ENCODE measurements at regions not wholly inside any gene's neighbourhood (a gene's known extent, or its start where the extent isn't known, plus 50 kb on each side); places are given as distances from the start of the nearest gene placed in this dataset.

DNA sequence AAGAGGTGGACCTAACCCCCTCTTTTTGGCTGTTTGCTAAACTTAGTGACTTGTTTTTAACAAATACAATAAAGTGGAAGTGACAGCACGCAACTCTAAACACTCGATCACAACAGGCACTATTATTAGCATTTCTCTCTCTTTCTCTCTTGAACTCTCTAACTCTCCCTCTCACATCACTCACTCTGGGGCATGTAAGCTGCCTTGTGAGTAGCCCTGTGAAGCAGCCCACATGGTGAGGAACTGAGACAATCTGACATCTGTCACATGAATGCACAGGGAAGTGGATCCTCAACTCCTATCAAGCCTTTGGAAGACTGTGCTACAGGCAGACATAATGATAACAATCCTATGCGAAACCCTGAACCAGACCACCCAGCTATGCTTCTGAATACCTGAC, 609.0 kb upstream of the CNTN5 start (continued):
- no peak for TF ChIP-seq HNRNPH1 (optimal IDR thresholded peaks at IDR 0.05; ENCODE audit: low read depth, low read length)
- TF ChIP-seq, protein P1, sequence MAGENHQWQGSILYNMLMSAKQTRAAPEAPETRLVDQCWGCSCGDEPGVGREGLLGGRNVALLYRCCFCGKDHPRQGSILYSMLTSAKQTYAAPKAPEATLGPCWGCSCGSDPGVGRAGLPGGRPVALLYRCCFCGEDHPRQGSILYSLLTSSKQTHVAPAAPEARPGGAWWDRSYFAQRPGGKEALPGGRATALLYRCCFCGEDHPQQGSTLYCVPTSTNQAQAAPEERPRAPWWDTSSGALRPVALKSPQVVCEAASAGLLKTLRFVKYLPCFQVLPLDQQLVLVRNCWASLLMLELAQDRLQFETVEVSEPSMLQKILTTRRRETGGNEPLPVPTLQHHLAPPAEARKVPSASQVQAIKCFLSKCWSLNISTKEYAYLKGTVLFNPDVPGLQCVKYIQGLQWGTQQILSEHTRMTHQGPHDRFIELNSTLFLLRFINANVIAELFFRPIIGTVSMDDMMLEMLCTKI (IDR thresholded peaks at IDR 0.05; ENCODE audit: partially characterized antibody): no peak
- no peak for TF ChIP-seq TRIM28 (IDR thresholded peaks at IDR 0.05)

DNA sequence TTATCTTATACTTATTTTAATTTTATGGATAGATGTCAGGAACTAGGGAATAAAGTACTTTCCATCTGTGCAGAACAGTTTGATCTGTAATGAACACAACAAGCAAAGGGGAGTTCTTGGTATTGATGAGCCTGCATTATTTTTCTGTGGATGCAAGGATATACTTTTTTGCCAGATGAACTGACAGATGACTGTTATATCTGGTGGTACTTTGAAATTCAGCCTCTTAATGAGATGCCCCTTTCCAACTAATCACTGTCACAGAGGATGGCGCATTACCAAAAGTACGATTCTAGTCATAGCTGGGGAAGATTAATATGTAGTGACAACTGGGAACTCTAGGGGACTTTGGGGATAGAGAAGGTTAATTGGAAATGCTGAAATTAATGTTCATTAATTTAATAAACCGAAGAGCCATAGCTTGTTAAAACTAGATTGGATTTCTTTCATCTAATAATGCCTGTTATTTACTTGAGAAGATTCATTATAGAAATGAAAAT, 603.4 kb upstream of the CNTN5 start:
- intact Hi-C loops (cut with micrococcal nuclease): no loop called here
- Histone ChIP-seq H3K9me3 (replicated peaks; ENCODE audit: control insufficient read depth, insufficient read depth, low read depth, low read length) (peaks cover 2% of the 10 kb centered on the region; the same call in 1 of the 2 replicates), H3K27ac (ENCODE audit: extremely low read depth, low read depth, low read length) (no peak overlapping the region), H3K4me1 (replicated peaks in 1 of 2; ENCODE audit: control insufficient read depth in 2 of 2, insufficient read depth in 2 of 2, low read length in 2 of 2) (no peaks in the 10 kb centered on the region), H3K27me3 (ENCODE audit: control insufficient read depth in 2 of 2, insufficient read depth in 2 of 2, low read length in 2 of 2) (no peaks in the 10 kb centered on the region), H3K36me3 (ENCODE audit: control insufficient read depth, insufficient read depth, low read length) (no peaks in the 10 kb centered on the region), H3K4me2 (ENCODE audit: insufficient read depth, low read length) (no peak overlapping the region), H3K9me1 (ENCODE audit: control insufficient read depth, insufficient read depth, low read length) (no peaks in the 10 kb centered on the region), H2AFZ (ENCODE audit: low read depth, low read length) (no peak overlapping the region), H3K79me2 (ENCODE audit: control insufficient read depth, insufficient read depth, low read length) (no peaks in the 10 kb centered on the region), H3K9ac (ENCODE audit: insufficient read depth in 1 of 2, low read depth in 2 of 2, low read length in 2 of 2) (no peak overlapping the region), H3K4me3 (no peak overlapping the region), H4K20me1 (replicated peaks; ENCODE audit: control insufficient read depth, insufficient read depth, low read length) (no peaks in the 10 kb centered on the region)
- ChIA-PET CTCF (ENCODE audit: low intra/inter-chr PET ratio) (no interaction called here), POLR2A (no interaction called here)
- TF ChIP-seq, protein P2, sequence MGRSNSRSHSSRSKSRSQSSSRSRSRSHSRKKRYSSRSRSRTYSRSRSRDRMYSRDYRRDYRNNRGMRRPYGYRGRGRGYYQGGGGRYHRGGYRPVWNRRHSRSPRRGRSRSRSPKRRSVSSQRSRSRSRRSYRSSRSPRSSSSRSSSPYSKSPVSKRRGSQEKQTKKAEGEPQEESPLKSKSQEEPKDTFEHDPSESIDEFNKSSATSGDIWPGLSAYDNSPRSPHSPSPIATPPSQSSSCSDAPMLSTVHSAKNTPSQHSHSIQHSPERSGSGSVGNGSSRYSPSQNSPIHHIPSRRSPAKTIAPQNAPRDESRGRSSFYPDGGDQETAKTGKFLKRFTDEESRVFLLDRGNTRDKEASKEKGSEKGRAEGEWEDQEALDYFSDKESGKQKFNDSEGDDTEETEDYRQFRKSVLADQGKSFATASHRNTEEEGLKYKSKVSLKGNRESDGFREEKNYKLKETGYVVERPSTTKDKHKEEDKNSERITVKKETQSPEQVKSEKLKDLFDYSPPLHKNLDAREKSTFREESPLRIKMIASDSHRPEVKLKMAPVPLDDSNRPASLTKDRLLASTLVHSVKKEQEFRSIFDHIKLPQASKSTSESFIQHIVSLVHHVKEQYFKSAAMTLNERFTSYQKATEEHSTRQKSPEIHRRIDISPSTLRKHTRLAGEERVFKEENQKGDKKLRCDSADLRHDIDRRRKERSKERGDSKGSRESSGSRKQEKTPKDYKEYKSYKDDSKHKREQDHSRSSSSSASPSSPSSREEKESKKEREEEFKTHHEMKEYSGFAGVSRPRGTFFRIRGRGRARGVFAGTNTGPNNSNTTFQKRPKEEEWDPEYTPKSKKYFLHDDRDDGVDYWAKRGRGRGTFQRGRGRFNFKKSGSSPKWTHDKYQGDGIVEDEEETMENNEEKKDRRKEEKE (IDR thresholded peaks at IDR 0.05; ENCODE audit: borderline replicate concordance in 1 of 2, control insufficient read depth in 1 of 2, low read depth in 2 of 2, low read length in 1 of 2): no peak
- TF ChIP-seq ZNF324 (CRISPR knock-in tag; IDR thresholded peaks at IDR 0.05) (no peak), SNIP1 (IDR thresholded peaks at IDR 0.05; ENCODE audit: low read depth) (no peak), ZNF253 (CRISPR knock-in tag; conservative IDR thresholded peaks at IDR 0.05) (no peak), PHF8 (IDR thresholded peaks at IDR 0.05; ENCODE audit: borderline replicate concordance, low read length) (no peak), PHF20 (IDR thresholded peaks at IDR 0.05; ENCODE audit: partially characterized antibody) (no peak), PRPF4 (IDR thresholded peaks at IDR 0.05; ENCODE audit: insufficient read depth, low read depth, low read length, poor library complexity, severe bottlenecking) (no peak), TEAD4 (IDR thresholded peaks at IDR 0.05; ENCODE audit: low read length) (no peak), TEAD4 (CRISPR knock-in tag; IDR thresholded peaks at IDR 0.05; ENCODE audit: borderline replicate concordance) (no peak), ARHGAP35 (IDR thresholded peaks at IDR 0.05; ENCODE audit: partially characterized antibody) (no peak)
- TF ChIP-seq, protein P3, sequence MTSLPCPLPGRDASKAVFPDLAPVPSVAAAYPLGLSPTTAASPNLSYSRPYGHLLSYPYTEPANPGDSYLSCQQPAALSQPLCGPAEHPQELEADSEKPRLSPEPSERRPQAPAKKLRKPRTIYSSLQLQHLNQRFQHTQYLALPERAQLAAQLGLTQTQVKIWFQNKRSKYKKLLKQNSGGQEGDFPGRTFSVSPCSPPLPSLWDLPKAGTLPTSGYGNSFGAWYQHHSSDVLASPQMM (CRISPR knock-in tag; IDR thresholded peaks at IDR 0.05): no peak
- WGBS (ENCODE audit: insufficient coverage, low coverage, missing lambda C conversion rate): 36% methylated on average over 3 of the region's 3 CpGs
- ATAC-seq (no peak), FAIRE-seq (no peak), DNase-seq (ENCODE audit: extremely low read depth in 1 of 4, low spot score in 3 of 4) (no peak)
- in situ Hi-C loops (cut with MboI): no loop called here
- BruUV-seq (replicated peaks): no TSS peak

Data from K562 (cell line).